ENCODE measurements at regions not wholly inside any gene's neighbourhood (a gene's known extent, or its start where the extent isn't known, plus 50 kb on each side); places are given as distances from the start of the nearest gene placed in this dataset.

DNA sequence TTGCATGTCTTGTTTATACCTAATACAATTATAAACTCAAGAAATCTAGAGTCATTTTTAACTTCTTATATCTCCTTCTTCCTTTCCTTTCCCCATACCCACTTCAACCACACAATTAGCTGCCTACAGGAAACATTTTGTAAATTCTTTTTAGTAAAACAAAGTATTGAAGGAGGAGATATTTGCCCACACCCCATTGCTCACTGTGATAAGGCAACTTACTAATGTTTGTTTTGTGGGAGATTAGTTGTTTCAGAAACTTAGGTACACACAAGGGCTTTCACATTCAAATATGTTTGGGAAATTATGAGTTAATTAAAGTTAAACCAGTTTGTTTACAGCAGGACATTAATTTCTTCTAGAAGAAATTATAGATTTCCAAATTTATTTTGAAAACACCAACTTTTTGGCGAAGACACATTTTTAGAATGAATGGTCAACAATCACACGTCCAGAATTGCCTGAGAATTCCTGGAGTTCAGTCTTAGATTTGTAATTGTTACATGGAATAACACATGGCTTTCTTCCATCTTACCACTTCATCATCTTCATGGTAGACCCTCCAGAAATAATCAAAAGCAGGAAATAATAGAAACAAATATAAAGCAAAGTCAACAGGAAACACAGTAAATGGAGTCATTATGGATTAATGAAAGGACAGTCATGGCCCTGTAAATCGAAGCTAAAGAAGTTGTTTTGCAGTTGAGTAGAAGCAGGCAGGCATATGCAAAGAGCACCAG is 62.5 kb upstream of the RAB27B start:
- no peaks in the 10 kb centered on the region for H3K79me2 ChIP-seq (ENCODE audit: insufficient read depth, low read length)
- no peaks in the 10 kb centered on the region for H3F3A ChIP-seq (ENCODE audit: insufficient read depth)
- no peaks in the 10 kb centered on the region for H3K36me3 ChIP-seq (ENCODE audit: low read length)
- H3K9me2 ChIP-seq (replicated peaks; ENCODE audit: insufficient read depth, low read length), result no peaks in the 10 kb centered on the region
- H3K9ac ChIP-seq (ENCODE audit: low read length), result no peak overlapping the region
- no peaks in the 10 kb centered on the region for H3K27me3 ChIP-seq (ENCODE audit: low read length)
- no peak for TF ChIP-seq EZH2phosphoT487 (conservative IDR thresholded peaks at IDR 0.05; ENCODE audit: low read length)
- TF ChIP-seq, protein P1, sequence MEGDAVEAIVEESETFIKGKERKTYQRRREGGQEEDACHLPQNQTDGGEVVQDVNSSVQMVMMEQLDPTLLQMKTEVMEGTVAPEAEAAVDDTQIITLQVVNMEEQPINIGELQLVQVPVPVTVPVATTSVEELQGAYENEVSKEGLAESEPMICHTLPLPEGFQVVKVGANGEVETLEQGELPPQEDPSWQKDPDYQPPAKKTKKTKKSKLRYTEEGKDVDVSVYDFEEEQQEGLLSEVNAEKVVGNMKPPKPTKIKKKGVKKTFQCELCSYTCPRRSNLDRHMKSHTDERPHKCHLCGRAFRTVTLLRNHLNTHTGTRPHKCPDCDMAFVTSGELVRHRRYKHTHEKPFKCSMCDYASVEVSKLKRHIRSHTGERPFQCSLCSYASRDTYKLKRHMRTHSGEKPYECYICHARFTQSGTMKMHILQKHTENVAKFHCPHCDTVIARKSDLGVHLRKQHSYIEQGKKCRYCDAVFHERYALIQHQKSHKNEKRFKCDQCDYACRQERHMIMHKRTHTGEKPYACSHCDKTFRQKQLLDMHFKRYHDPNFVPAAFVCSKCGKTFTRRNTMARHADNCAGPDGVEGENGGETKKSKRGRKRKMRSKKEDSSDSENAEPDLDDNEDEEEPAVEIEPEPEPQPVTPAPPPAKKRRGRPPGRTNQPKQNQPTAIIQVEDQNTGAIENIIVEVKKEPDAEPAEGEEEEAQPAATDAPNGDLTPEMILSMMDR (IDR thresholded peaks at IDR 0.05; ENCODE audit: insufficient read depth, low read length, poor library complexity, severe bottlenecking), result no peak
- no peak overlapping the region for H2AFZ ChIP-seq (ENCODE audit: low read depth, low read length, severe bottlenecking)
- H4K20me1 ChIP-seq (ENCODE audit: low read depth, low read length), result no peaks in the 10 kb centered on the region
- H3K4me2 ChIP-seq (ENCODE audit: low read depth, low read length, poor library complexity, severe bottlenecking), result no peak overlapping the region
- H3K4me3 ChIP-seq (ENCODE audit: insufficient read depth, low read length, poor library complexity, severe bottlenecking), result no peak overlapping the region
- H3K9me3 ChIP-seq (ENCODE audit: insufficient read depth, low read length), result no peaks in the 10 kb centered on the region
- H3K27ac ChIP-seq (ENCODE audit: low read depth, low read length), result no peak overlapping the region

DNA sequence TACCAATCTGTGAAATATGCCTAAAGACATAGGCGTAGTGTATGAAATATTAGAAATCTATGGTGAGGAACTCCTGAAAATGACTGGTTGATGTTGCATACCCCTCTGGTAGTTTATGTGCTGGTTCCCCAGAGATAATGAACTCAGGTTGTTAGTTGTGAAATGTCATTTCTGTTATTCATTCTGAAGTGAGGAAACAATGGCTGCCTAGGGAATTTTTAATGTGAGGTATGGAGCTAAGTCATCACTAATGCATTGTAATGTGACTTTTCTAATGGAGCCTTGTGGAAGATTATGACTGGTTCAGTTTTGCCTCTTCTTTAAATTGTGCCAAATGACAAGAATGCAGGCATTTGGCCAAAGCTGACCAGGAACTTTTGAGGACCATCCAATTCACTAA is 61.6 kb upstream of the RAB27B start:
- no peak overlapping the region for H2AFZ ChIP-seq (ENCODE audit: low read depth, low read length, severe bottlenecking)
- no peaks in the 10 kb centered on the region for H4K20me1 ChIP-seq (ENCODE audit: low read depth, low read length)
- no peak overlapping the region for H3K9ac ChIP-seq (ENCODE audit: low read length)
- H3K36me3 ChIP-seq (ENCODE audit: low read length), result no peaks in the 10 kb centered on the region
- H3K9me2 ChIP-seq (replicated peaks; ENCODE audit: insufficient read depth, low read length), result no peaks in the 10 kb centered on the region
- no peak overlapping the region for H3K4me2 ChIP-seq (ENCODE audit: low read depth, low read length, poor library complexity, severe bottlenecking)
- TF ChIP-seq EZH2phosphoT487 (conservative IDR thresholded peaks at IDR 0.05; ENCODE audit: low read length), result no peak
- TF ChIP-seq, protein P1 (IDR thresholded peaks at IDR 0.05; ENCODE audit: insufficient read depth, low read length, poor library complexity, severe bottlenecking), result no peak
- no peak overlapping the region for H3K4me3 ChIP-seq (ENCODE audit: insufficient read depth, low read length, poor library complexity, severe bottlenecking)
- H3K79me2 ChIP-seq (ENCODE audit: insufficient read depth, low read length), result no peaks in the 10 kb centered on the region
- H3K27ac ChIP-seq (ENCODE audit: low read depth, low read length), result no peak overlapping the region
- H3F3A ChIP-seq (ENCODE audit: insufficient read depth), result no peaks in the 10 kb centered on the region
- no peaks in the 10 kb centered on the region for H3K27me3 ChIP-seq (ENCODE audit: low read length)
- H3K9me3 ChIP-seq (ENCODE audit: insufficient read depth, low read length), result no peaks in the 10 kb centered on the region

DNA sequence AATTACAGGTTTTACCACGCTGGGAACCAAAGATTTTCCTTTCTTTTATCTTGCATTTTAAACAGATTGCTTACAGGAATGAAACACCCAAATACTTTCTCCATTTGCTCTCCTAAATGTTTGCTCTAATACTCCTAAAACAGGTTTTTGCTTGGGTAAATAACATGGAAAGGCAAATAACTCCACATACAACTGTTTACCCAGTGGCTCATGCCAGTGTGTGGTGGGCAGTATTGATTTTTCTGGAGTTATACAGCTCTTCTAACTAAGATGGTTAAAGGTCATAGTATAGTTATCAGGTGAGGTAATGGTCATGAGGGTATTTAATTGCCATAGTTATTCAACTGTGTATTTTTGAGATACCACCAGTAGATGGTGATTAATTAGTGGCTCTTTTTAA is 61.2 kb upstream of the RAB27B start:
- H3K36me3 ChIP-seq (ENCODE audit: low read length), result no peaks in the 10 kb centered on the region
- no peaks in the 10 kb centered on the region for H3K79me2 ChIP-seq (ENCODE audit: insufficient read depth, low read length)
- H2AFZ ChIP-seq (ENCODE audit: low read depth, low read length, severe bottlenecking), result no peak overlapping the region
- no peak overlapping the region for H3K4me2 ChIP-seq (ENCODE audit: low read depth, low read length, poor library complexity, severe bottlenecking)
- TF ChIP-seq, protein P1 (IDR thresholded peaks at IDR 0.05; ENCODE audit: insufficient read depth, low read length, poor library complexity, severe bottlenecking), result no peak
- no peak for TF ChIP-seq EZH2phosphoT487 (conservative IDR thresholded peaks at IDR 0.05; ENCODE audit: low read length)
- no peak overlapping the region for H3K9ac ChIP-seq (ENCODE audit: low read length)
- no peak overlapping the region for H3K27ac ChIP-seq (ENCODE audit: low read depth, low read length)
- H3K4me3 ChIP-seq (ENCODE audit: insufficient read depth, low read length, poor library complexity, severe bottlenecking), result no peak overlapping the region
- H3K27me3 ChIP-seq (ENCODE audit: low read length), result no peaks in the 10 kb centered on the region
- H4K20me1 ChIP-seq (ENCODE audit: low read depth, low read length), result no peaks in the 10 kb centered on the region
- H3K9me2 ChIP-seq (replicated peaks; ENCODE audit: insufficient read depth, low read length), result no peaks in the 10 kb centered on the region
- H3K9me3 ChIP-seq (ENCODE audit: insufficient read depth, low read length), result no peaks in the 10 kb centered on the region
- H3F3A ChIP-seq (ENCODE audit: insufficient read depth), result no peaks in the 10 kb centered on the region

Data from SU-DHL-6 (cell line).